K562 (cell line): ENCODE measurements at regions not wholly inside any gene's neighbourhood (a gene's known extent, or its start where the extent isn't known, plus 50 kb on each side); places are given as distances from the start of the nearest gene placed in this dataset.

Source experiments
- ATAC-seq: fragments of 200-7000 bp; cut with Tn5 transposase; 3 replicates; pipeline ENCODE4 v1.9.1; 2020; ENCODE audit warnings: moderate library complexity
- BruUV-seq: library from RNA; stranded (reverse); fragments of 400-500 nt; replicated peaks from 2 replicates; lab custom pipeline; 2021; lab: Mats Ljungman, UMichigan
- CTCF ChIA-PET: fragments of 300-600 bp; formaldehyde crosslinking; extraction: SDS; loops from one replicate; lab custom pipeline; 2021; ENCODE audit warnings: low intra/inter-chr PET ratio; lab: Yijun Ruan, JAX
- POLR2A ChIA-PET: fragments of 300-600, 350-650 bp; sonication (Branson Sonifier 250); formaldehyde crosslinking; extraction: SDS; loops from one replicate; lab custom pipeline; 2021; ENCODE audit warnings: antibody characterized with exemption, inconsistent platforms; lab: Yijun Ruan, JAX
- DNase-seq, 4 experiments: peaks; one replicate each; pipeline versions ENCODE4 v3.0.0 to v3.0.0-alpha.2; 2011 to 2018; ENCODE audit warnings: low spot score in 3 of 4, mixed read lengths in 3 of 4; ENCODE audit errors: extremely low read depth in 1 of 4
- FAIRE-seq: peaks from 2 replicates; lab custom pipeline; 2011; peaks lifted over from hg19 to GRCh38; lab: Jason Lieb, UNC
- H2AFZ ChIP-seq: 2 replicates; pipeline ENCODE4 v1.6.0; 2011; ENCODE audit warnings: low read depth, low read length, control low read depth, inconsistent platforms
- H3K27ac ChIP-seq: fragments of 200-600 bp; 3 replicates; pipeline ENCODE4 v1.8.0; 2011; ENCODE audit warnings: low read depth, mild to moderate bottlenecking, control low read depth, inconsistent platforms, low read length, moderate library complexity, mixed read lengths; ENCODE audit errors: extremely low read depth
- H3K27me3 ChIP-seq, 2 experiments: fragments of 300-600 bp in 1 of 2; 2 replicates in 1 of 2; 3 replicates in 1 of 2; pipeline versions ENCODE4 v1.6.0 to v1.8.0; 2011; ENCODE audit warnings: inconsistent platforms in 2 of 2, low read length in 2 of 2, mild to moderate bottlenecking in 1 of 2, mixed read lengths in 1 of 2, moderate library complexity in 1 of 2; ENCODE audit not compliant: control insufficient read depth in 2 of 2, insufficient read depth in 2 of 2
- H3K36me3 ChIP-seq: fragments of 300-600 bp; 3 replicates; pipeline ENCODE4 v1.8.0; 2011; ENCODE audit warnings: mild to moderate bottlenecking, low read length, inconsistent platforms; ENCODE audit not compliant: control insufficient read depth, insufficient read depth
- H3K4me1 ChIP-seq, 2 experiments: fragments of 200-600 bp in 1 of 2; replicated peaks in 1 of 2; 2 replicates in 1 of 2; 3 replicates in 1 of 2; pipeline versions ENCODE4 v1.5.1 to v1.8.0; 2011; ENCODE audit warnings: inconsistent platforms in 2 of 2, low read length in 2 of 2, mild to moderate bottlenecking in 1 of 2, mixed read lengths in 1 of 2, moderate library complexity in 1 of 2; ENCODE audit not compliant: control insufficient read depth in 2 of 2, insufficient read depth in 2 of 2
- H3K4me2 ChIP-seq: 2 replicates; pipeline ENCODE4 v1.6.1; 2011; ENCODE audit warnings: low read length, control low read depth, inconsistent platforms, mixed read lengths; ENCODE audit not compliant: insufficient read depth
- H3K4me3 ChIP-seq: fragments of 200-600 bp; sonication (generic), shearing (Covaris generic); 2 replicates; pipeline ENCODE4 v1.5.1; 2016; ENCODE audit warnings: control low read depth, inconsistent platforms
- H3K79me2 ChIP-seq: fragments of 200-600 bp; 3 replicates; pipeline ENCODE4 v1.8.0; 2011; ENCODE audit warnings: low read length, inconsistent platforms; ENCODE audit not compliant: control insufficient read depth, insufficient read depth
- H3K9ac ChIP-seq, 2 experiments: 2 replicates each; pipeline versions ENCODE4 v1.6.0 to v1.6.1; 2011; ENCODE audit warnings: low read depth in 2 of 2, low read length in 2 of 2, control low read depth in 1 of 2, inconsistent platforms in 1 of 2, mild to moderate bottlenecking in 1 of 2, mixed read lengths in 1 of 2; ENCODE audit not compliant: insufficient read depth in 1 of 2
- H3K9me1 ChIP-seq: one replicate; pipeline ENCODE4 v1.6.0; 2011; ENCODE audit warnings: inconsistent platforms, mild to moderate bottlenecking, low read length, moderate library complexity; ENCODE audit not compliant: control insufficient read depth, insufficient read depth
- H3K9me3 ChIP-seq: replicated peaks from 2 replicates; pipeline ENCODE4 v1.5.1; 2011; ENCODE audit warnings: low read depth, low read length, inconsistent platforms; ENCODE audit not compliant: control insufficient read depth, insufficient read depth
- H4K20me1 ChIP-seq: replicated peaks from 2 replicates; pipeline ENCODE4 v1.6.1; 2011; ENCODE audit warnings: low read length, inconsistent platforms, mixed read lengths; ENCODE audit not compliant: control insufficient read depth, insufficient read depth
- ETV6 ChIP-seq, 3 experiments: fragments of 150-350 bp in 1 of 3; sonication (generic) in 1 of 3; formaldehyde crosslinking in 1 of 3; IDR thresholded peaks; 2 replicates each; pipeline versions ENCODE4 v1.6.1 to v1.8.0; 2014 to 2022; ENCODE audit warnings: borderline replicate concordance in 2 of 3, low read depth in 2 of 3, antibody characterized with exemption in 1 of 3, low read length in 1 of 3, mild to moderate bottlenecking in 1 of 3, missing genetic modification reagents in 1 of 3
- KLF10 ChIP-seq: fragments of 250-450 bp; sonication (Bioruptor Pico); IDR thresholded peaks from 2 replicates; pipeline ENCODE4 v1.6.1; 2021; ENCODE audit warnings: matching md5 sums
- RFX7 ChIP-seq: fragments of 250-450 bp; sonication (Bioruptor Pico); IDR thresholded peaks from 2 replicates; pipeline ENCODE4 v1.5.1; 2021; ENCODE audit warnings: mild to moderate bottlenecking
- TAF7 ChIP-seq: fragments of 450-650 bp; IDR thresholded peaks from 2 replicates; pipeline ENCODE4 v1.6.1; 2016; ENCODE audit warnings: missing genetic modification characterization, missing compliant biosample characterization
- THAP12 ChIP-seq: fragments of 250-450 bp; sonication (Bioruptor Pico); IDR thresholded peaks from 2 replicates; pipeline ENCODE4 v1.9.0; 2021; ENCODE audit warnings: mild to moderate bottlenecking, inconsistent platforms
- ZNF324 ChIP-seq: fragments of 250-450 bp; sonication (Bioruptor Pico); IDR thresholded peaks from 2 replicates; pipeline ENCODE4 v1.4.0; 2020; ENCODE audit warnings: mild to moderate bottlenecking
- ZNF551 ChIP-seq: fragments of 250-450 bp; sonication (Bioruptor Pico); IDR thresholded peaks from 2 replicates; pipeline ENCODE4 v1.5.0; 2021; ENCODE audit warnings: mild to moderate bottlenecking, moderate library complexity
- WGBS: fragments of 100-300 bp; shearing (Covaris generic); methylation state at CpG from one replicate; pipeline ENCODE4 v1.1.6; 2016; ENCODE audit warnings: low coverage, mixed read lengths; ENCODE audit not compliant: insufficient coverage; ENCODE audit errors: missing lambda C conversion rate; 5-methylcytosine and 5-hydroxymethylcytosine counted together
- in situ Hi-C: fragments of 300-500 bp; cut with MboI; formaldehyde crosslinking; loops from 4 replicates; pipeline ENCODE4 v1.15.0; 2018; ENCODE audit warnings: inconsistent platforms, mixed read lengths
- intact Hi-C: fragments of 100-400 bp; cut with micrococcal nuclease; formaldehyde crosslinking; loops from 2 replicates; pipeline ENCODE4 v1.14.2; 2022
- TF ChIP-seq, protein P1 (sequence below), 2 experiments: fragments of 450-650 bp in 1 of 2; IDR thresholded peaks; 2 replicates each; pipeline ENCODE4 v1.6.1; 2011 to 2017; ENCODE audit warnings: low read depth in 2 of 2, antibody characterized with exemption in 1 of 2, borderline replicate concordance in 1 of 2, low read length in 1 of 2, mild to moderate bottlenecking in 1 of 2, mixed read lengths in 1 of 2; ENCODE audit not compliant: control insufficient read depth in 1 of 2
- TF ChIP-seq, protein P2 (sequence below): fragments of 450-650 bp; formaldehyde crosslinking; IDR thresholded peaks from 2 replicates; pipeline ENCODE4 v1.4.0; 2022; ENCODE audit warnings: mild to moderate bottlenecking, moderate library complexity
- TF ChIP-seq, protein P3 (sequence below), 2 experiments: fragments of 450-650 bp in 1 of 2; sonication (generic) in 1 of 2; formaldehyde crosslinking in 1 of 2; IDR thresholded peaks in 1 of 2; conservative IDR thresholded peaks in 1 of 2; 2 replicates each; pipeline versions ENCODE4 v1.6.1 to v1.8.1; 2016 to 2023; ENCODE audit warnings: mild to moderate bottlenecking in 2 of 2, moderate library complexity in 2 of 2, inconsistent platforms in 1 of 2, missing genetic modification reagents in 1 of 2

DNA sequence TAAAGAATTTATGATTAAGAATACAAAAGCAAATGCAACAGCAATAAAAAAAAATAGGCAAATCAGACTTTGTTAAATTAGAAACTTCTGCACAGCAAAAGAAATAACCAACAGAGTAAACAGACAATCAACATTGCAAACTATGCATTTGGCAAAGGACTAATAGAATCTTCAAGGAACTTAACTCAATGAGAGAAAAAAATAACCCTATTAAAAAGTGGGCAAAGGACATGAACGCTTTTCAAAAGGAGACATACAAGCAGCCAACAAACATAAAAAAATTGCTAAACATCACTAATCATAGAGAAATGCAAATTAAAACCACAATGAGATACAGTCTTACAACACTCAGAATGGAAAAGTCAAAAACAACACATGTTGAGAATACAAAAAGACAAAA lies 166.0 kb upstream of the DSEL start:
- H3K4me3 ChIP-seq: no peak overlapping the region
- no peaks in the 10 kb centered on the region for H3K9me1 ChIP-seq
- 0% methylated on average over 1 of the region's 1 CpG for WGBS
- no TSS peak for BruUV-seq
- CTCF ChIA-PET: no interaction called here
- DNase-seq: no peak
- H3K9ac ChIP-seq: no peak overlapping the region
- no peaks in the 10 kb centered on the region for H3K36me3 ChIP-seq
- no peaks in the 10 kb centered on the region for H3K9me3 ChIP-seq
- no peaks in the 10 kb centered on the region for H4K20me1 ChIP-seq
- no peaks in the 10 kb centered on the region for H3K79me2 ChIP-seq
- no peaks in the 10 kb centered on the region for H3K4me1 ChIP-seq
- TF ChIP-seq ETV6 (IDR thresholded peaks at IDR 0.05; ENCODE audit: borderline replicate concordance in 1 of 2, low read depth in 2 of 2, low read length in 1 of 2) (no peak), ETV6 (CRISPR knock-in tag; IDR thresholded peaks at IDR 0.05; ENCODE audit: borderline replicate concordance) (no peak), THAP12 (no peak), RFX7 (CRISPR knock-in tag) (no peak), TAF7 (no peak), ZNF324 (CRISPR knock-in tag) (no peak), KLF10 (CRISPR knock-in tag) (no peak), ZNF551 (CRISPR knock-in tag) (no peak)
- TF ChIP-seq, protein P1, sequence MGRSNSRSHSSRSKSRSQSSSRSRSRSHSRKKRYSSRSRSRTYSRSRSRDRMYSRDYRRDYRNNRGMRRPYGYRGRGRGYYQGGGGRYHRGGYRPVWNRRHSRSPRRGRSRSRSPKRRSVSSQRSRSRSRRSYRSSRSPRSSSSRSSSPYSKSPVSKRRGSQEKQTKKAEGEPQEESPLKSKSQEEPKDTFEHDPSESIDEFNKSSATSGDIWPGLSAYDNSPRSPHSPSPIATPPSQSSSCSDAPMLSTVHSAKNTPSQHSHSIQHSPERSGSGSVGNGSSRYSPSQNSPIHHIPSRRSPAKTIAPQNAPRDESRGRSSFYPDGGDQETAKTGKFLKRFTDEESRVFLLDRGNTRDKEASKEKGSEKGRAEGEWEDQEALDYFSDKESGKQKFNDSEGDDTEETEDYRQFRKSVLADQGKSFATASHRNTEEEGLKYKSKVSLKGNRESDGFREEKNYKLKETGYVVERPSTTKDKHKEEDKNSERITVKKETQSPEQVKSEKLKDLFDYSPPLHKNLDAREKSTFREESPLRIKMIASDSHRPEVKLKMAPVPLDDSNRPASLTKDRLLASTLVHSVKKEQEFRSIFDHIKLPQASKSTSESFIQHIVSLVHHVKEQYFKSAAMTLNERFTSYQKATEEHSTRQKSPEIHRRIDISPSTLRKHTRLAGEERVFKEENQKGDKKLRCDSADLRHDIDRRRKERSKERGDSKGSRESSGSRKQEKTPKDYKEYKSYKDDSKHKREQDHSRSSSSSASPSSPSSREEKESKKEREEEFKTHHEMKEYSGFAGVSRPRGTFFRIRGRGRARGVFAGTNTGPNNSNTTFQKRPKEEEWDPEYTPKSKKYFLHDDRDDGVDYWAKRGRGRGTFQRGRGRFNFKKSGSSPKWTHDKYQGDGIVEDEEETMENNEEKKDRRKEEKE (IDR thresholded peaks at IDR 0.05; ENCODE audit: borderline replicate concordance in 1 of 2, control insufficient read depth in 1 of 2, low read depth in 2 of 2, low read length in 1 of 2): no peak
- TF ChIP-seq, protein P2, sequence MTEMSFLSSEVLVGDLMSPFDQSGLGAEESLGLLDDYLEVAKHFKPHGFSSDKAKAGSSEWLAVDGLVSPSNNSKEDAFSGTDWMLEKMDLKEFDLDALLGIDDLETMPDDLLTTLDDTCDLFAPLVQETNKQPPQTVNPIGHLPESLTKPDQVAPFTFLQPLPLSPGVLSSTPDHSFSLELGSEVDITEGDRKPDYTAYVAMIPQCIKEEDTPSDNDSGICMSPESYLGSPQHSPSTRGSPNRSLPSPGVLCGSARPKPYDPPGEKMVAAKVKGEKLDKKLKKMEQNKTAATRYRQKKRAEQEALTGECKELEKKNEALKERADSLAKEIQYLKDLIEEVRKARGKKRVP (CRISPR knock-in tag): no peak
- TF ChIP-seq, protein P3, sequence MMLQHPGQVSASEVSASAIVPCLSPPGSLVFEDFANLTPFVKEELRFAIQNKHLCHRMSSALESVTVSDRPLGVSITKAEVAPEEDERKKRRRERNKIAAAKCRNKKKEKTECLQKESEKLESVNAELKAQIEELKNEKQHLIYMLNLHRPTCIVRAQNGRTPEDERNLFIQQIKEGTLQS (IDR thresholded peaks at IDR 0.05): no peak
- TF ChIP-seq, protein P3 (CRISPR knock-in tag; conservative IDR thresholded peaks at IDR 0.05): no peak
- H2AFZ ChIP-seq: no peak overlapping the region
- no peak for FAIRE-seq
- H3K27ac ChIP-seq: no peak overlapping the region
- intact Hi-C loops: no loop called here
- no peak overlapping the region for H3K4me2 ChIP-seq
- in situ Hi-C loops: no loop called here
- no peaks in the 10 kb centered on the region for H3K27me3 ChIP-seq
- POLR2A ChIA-PET: no interaction called here
- no peak for ATAC-seq
